HEK293T (cell line): ENCODE measurements at regions not wholly inside any gene's neighbourhood (a gene's known extent, or its start where the extent isn't known, plus 50 kb on each side); places are given as distances from the start of the nearest gene placed in this dataset.

ENCODE experiments used
- CTCF ChIA-PET: fragments of 350-600 bp; formaldehyde crosslinking; extraction: SDS; loops from one replicate; lab custom pipeline; 2021; ENCODE audit warnings: antibody characterized with exemption, inconsistent platforms; lab: Yijun Ruan, JAX
- POLR2A ChIA-PET: fragments of 350-600 bp; formaldehyde crosslinking; extraction: SDS; loops from one replicate; lab custom pipeline; 2020; ENCODE audit warnings: antibody characterized with exemption, inconsistent platforms; lab: Yijun Ruan, JAX
- DNase-seq: peaks from one replicate; pipeline ENCODE4 v3.0.0; 2012; ENCODE audit warnings: mixed read lengths; ENCODE audit errors: extremely low spot score
- ARNT ChIP-seq: fragments of 450-650 bp; IDR thresholded peaks from 2 replicates; pipeline ENCODE4 v1.6.1; 2017; ENCODE audit warnings: mild to moderate bottlenecking
- BHLHE40 ChIP-seq: fragments of 450-650 bp; IDR thresholded peaks from 2 replicates; pipeline ENCODE4 v1.6.1; 2016; ENCODE audit warnings: mild to moderate bottlenecking, moderate library complexity, borderline replicate concordance
- CTBP1 ChIP-seq: fragments of 450-650 bp; IDR thresholded peaks from 2 replicates; pipeline ENCODE4 v1.6.1; 2016; ENCODE audit warnings: borderline replicate concordance
- ELF4 ChIP-seq: fragments of 450-650 bp; IDR thresholded peaks from 2 replicates; pipeline ENCODE4 v1.6.1; 2017; ENCODE audit warnings: antibody characterized with exemption
- FOXA1 ChIP-seq: fragments of 450-650 bp; IDR thresholded peaks from 2 replicates; pipeline ENCODE4 v1.6.1; 2016; ENCODE audit warnings: mild to moderate bottlenecking
- FOXK2 ChIP-seq: fragments of 450-650 bp; IDR thresholded peaks from 2 replicates; pipeline ENCODE4 v1.6.1; 2016; ENCODE audit warnings: mild to moderate bottlenecking
- FOXM1 ChIP-seq: fragments of 450-650 bp; IDR thresholded peaks from 2 replicates; pipeline ENCODE4 v1.6.1; 2017; ENCODE audit warnings: mild to moderate bottlenecking, borderline replicate concordance
- HDGF ChIP-seq: fragments of 450-650 bp; IDR thresholded peaks from 2 replicates; pipeline ENCODE4 v1.6.1; 2017; ENCODE audit warnings: antibody characterized with exemption, borderline replicate concordance
- L3MBTL2 ChIP-seq: fragments of 450-650 bp; conservative IDR thresholded peaks from 2 replicates; pipeline ENCODE4 v1.6.1; 2016; ENCODE audit warnings: mild to moderate bottlenecking
- LEF1 ChIP-seq: fragments of 450-650 bp; IDR thresholded peaks from 2 replicates; pipeline ENCODE4 v1.6.1; 2017; ENCODE audit warnings: mild to moderate bottlenecking, borderline replicate concordance
- NFRKB ChIP-seq: fragments of 450-650 bp; IDR thresholded peaks from 2 replicates; pipeline ENCODE4 v1.6.1; 2016; ENCODE audit warnings: mild to moderate bottlenecking, moderate library complexity
- PKNOX1 ChIP-seq: fragments of 450-650 bp; IDR thresholded peaks from 2 replicates; pipeline ENCODE4 v1.6.1; 2016
- SP1 ChIP-seq: fragments of 450-650 bp; IDR thresholded peaks from 2 replicates; pipeline ENCODE4 v1.6.1; 2017
- SUZ12 ChIP-seq: fragments of 450-650 bp; IDR thresholded peaks from 2 replicates; pipeline ENCODE4 v1.6.1; 2016; ENCODE audit warnings: mild to moderate bottlenecking
- TARDBP ChIP-seq: fragments of 450-650 bp; IDR thresholded peaks from 2 replicates; pipeline ENCODE4 v1.6.1; 2016
- ZNF384 ChIP-seq: fragments of 450-650 bp; IDR thresholded peaks from 2 replicates; pipeline ENCODE4 v1.6.1; 2016

GRCh38 chr11:104658177-104658576 lies 240.1 kb downstream of the CASP12 start:
- no peak for DNase-seq
- POLR2A ChIA-PET = no interaction called here
- TF ChIP-seq LEF1 (no peak), ZNF384 (no peak), SUZ12 (no peak)
- CTCF ChIA-PET = interaction anchor here (0.7 kb wide), 1 partner anchor 483 kb away, joined by 3 read pairs; no protein-coding TSS in a partner anchor

GRCh38 chr11:104657083-104657482 lies 241.2 kb downstream of the CASP12 start:
- TF ChIP-seq FOXK2 (no peak), BHLHE40 (no peak)
- ChIA-PET POLR2A (no interaction called here), CTCF (no interaction called here)

GRCh38 chr11:104655066-104655465 lies 243.2 kb downstream of the CASP12 start:
- TF ChIP-seq FOXA1 = no peak
- TF ChIP-seq BHLHE40 = no peak
- no peak for TF ChIP-seq SUZ12
- TF ChIP-seq ARNT = no peak
- TF ChIP-seq ZNF384 = no peak
- TF ChIP-seq TARDBP = no peak
- TF ChIP-seq FOXK2 = no peak
- no peak for TF ChIP-seq FOXM1
- no peak for TF ChIP-seq CTBP1
- TF ChIP-seq LEF1 = no peak
- no peak for TF ChIP-seq L3MBTL2
- no peak for TF ChIP-seq NFRKB
- TF ChIP-seq SP1 = no peak
- no peak for TF ChIP-seq PKNOX1
- CTCF ChIA-PET = no interaction called here
- POLR2A ChIA-PET = no interaction called here
- DNase-seq = no peak

More at GRCh38 chr11:104657083-104657482, 241.2 kb downstream of the CASP12 start:
- no peak for DNase-seq

GRCh38 chr11:104654181-104654813 lies 244.0 kb downstream of the CASP12 start:
- POLR2A ChIA-PET = no interaction called here
- CTCF ChIA-PET = no interaction called here
- no peak for TF ChIP-seq BHLHE40
- no peak for TF ChIP-seq SUZ12
- TF ChIP-seq TARDBP = no peak
- TF ChIP-seq FOXA1 = no peak
- TF ChIP-seq FOXM1 = no peak
- TF ChIP-seq NFRKB = no peak
- TF ChIP-seq ARNT = no peak
- no peak for TF ChIP-seq CTBP1
- TF ChIP-seq HDGF = no peak
- TF ChIP-seq ELF4 = no peak
- no peak for TF ChIP-seq PKNOX1
- TF ChIP-seq SP1 = no peak
- TF ChIP-seq FOXK2 = no peak
- TF ChIP-seq L3MBTL2 = no peak
- TF ChIP-seq LEF1 = no peak
- no peak for TF ChIP-seq ZNF384
- DNase-seq = no peak

- CTCF ChIA-PET = no interaction called here
- DNase-seq = no peak
- POLR2A ChIA-PET = no interaction called here
- TF ChIP-seq L3MBTL2 = no peak
- no peak for TF ChIP-seq SP1
- no peak for TF ChIP-seq FOXK2
- no peak for TF ChIP-seq HDGF
- no peak for TF ChIP-seq NFRKB
- no peak for TF ChIP-seq CTBP1
- no peak for TF ChIP-seq SUZ12
- no peak for TF ChIP-seq PKNOX1
- TF ChIP-seq ARNT = no peak
- TF ChIP-seq ELF4 = no peak
Observed at GRCh38 chr11:104653407-104653806, 244.9 kb downstream of the CASP12 start.

GRCh38 chr11:104652996-104653395 lies 245.3 kb downstream of the CASP12 start:
- TF ChIP-seq BHLHE40 = no peak
- TF ChIP-seq HDGF = no peak
- TF ChIP-seq FOXA1 = no peak
- TF ChIP-seq FOXK2 = no peak
- TF ChIP-seq SUZ12 = no peak
- no peak for TF ChIP-seq ARNT
- TF ChIP-seq CTBP1 = no peak
- no peak for TF ChIP-seq SP1
- TF ChIP-seq TARDBP = no peak
- no peak for TF ChIP-seq PKNOX1
- no peak for TF ChIP-seq L3MBTL2
- ChIA-PET CTCF (no interaction called here), POLR2A (no interaction called here)
- no peak for DNase-seq
